ENCODE measurements at regions not wholly inside any gene's neighbourhood (a gene's known extent, or its start where the extent isn't known, plus 50 kb on each side); places are given as distances from the start of the nearest gene placed in this dataset.

DNA sequence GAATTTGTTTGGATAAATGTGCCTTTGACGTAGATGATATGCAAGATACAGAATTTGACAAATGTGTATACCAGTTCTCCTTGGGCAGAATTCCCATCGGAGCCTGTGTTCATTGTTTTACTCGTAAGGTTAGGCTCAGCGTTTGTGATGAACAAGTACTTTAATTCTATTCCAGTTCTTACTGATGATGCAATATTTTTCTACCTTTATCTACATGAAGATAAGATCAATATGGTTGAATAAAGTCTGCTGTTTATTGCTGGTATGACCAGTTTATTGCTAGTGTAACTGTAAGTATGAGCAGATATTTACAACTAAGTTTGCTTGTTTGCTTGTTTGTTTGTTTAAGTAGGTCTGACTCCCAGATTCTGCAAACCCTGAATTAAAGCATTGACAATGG is 145.4 kb upstream of the ADARB2 start:
- Histone ChIP-seq H3K4me3 (no peak overlapping the region), H3K4me1 (no peaks in the 10 kb centered on the region), H3K27ac (no peak overlapping the region), H3K36me3 (no peaks in the 10 kb centered on the region), H3K9me3 (peaks cover 0 to 26% of the 10 kb centered on the region in 2 donors), H3K27me3 (no peaks in the 10 kb centered on the region)
- TF ChIP-seq, protein P1, sequence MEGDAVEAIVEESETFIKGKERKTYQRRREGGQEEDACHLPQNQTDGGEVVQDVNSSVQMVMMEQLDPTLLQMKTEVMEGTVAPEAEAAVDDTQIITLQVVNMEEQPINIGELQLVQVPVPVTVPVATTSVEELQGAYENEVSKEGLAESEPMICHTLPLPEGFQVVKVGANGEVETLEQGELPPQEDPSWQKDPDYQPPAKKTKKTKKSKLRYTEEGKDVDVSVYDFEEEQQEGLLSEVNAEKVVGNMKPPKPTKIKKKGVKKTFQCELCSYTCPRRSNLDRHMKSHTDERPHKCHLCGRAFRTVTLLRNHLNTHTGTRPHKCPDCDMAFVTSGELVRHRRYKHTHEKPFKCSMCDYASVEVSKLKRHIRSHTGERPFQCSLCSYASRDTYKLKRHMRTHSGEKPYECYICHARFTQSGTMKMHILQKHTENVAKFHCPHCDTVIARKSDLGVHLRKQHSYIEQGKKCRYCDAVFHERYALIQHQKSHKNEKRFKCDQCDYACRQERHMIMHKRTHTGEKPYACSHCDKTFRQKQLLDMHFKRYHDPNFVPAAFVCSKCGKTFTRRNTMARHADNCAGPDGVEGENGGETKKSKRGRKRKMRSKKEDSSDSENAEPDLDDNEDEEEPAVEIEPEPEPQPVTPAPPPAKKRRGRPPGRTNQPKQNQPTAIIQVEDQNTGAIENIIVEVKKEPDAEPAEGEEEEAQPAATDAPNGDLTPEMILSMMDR (IDR thresholded peaks at IDR 0.05): no peak
- DNase-seq (no peak), ATAC-seq (no peak)
- intact Hi-C loops (cut with DNase I): no loop called here

DNA sequence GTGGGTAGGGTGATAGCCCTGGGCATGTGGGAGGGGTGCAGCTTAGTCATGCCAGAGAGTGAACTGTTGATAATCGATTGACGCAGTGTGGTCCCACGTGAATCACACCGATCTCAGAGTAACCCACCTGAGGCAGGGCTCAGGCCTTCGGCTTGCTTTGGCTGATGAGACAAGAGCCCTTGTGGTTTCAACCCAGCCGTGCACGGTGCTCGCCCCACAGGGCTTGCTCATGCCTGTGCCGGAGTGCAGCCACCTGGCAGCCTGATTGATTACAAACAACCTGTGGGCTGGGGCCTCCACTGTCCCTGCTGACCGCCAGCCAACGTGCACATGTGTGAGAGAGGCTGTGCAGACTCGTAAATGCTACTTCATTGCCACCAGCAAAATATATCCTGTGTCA is 144.9 kb upstream of the ADARB2 start:
- Histone ChIP-seq H3K27ac (no peak overlapping the region), H3K27me3 (no peaks in the 10 kb centered on the region), H3K9me3 (peaks cover 0 to 24% of the 10 kb centered on the region in 2 donors), H3K4me1 (no peaks in the 10 kb centered on the region), H3K4me3 (no peak overlapping the region), H3K36me3 (no peaks in the 10 kb centered on the region)
- TF ChIP-seq, protein P1 (IDR thresholded peaks at IDR 0.05): no peak
- DNase-seq (no peak), ATAC-seq (no peak)
- intact Hi-C loops (cut with DNase I): no loop called here

DNA sequence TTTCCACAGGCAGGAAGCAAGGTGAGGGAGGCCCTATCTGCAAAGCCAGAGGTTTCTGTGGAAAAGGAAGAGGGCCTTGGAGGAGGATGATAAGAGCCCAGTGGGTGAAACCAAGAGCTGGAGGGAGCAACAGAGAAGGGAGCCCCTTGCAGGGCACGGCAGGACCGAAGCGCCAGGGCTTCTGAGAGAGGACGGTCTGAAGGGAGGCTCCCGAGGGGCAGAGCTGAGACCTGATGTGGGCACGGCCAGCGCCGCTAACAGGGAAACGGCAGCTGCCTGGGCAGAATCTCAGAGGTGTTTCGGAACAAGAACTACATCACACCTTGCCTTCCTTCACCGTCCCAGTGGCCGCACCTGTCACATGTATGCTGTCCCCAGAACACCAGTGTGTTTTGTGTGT is 144.3 kb upstream of the ADARB2 start:
- H3K4me3 ChIP-seq: no peak overlapping the region
- H3K36me3 ChIP-seq: no peaks in the 10 kb centered on the region
- DNase-seq: no peak
- intact Hi-C loops (cut with DNase I): no loop called here
- no peak for ATAC-seq
- TF ChIP-seq, protein P1 (IDR thresholded peaks at IDR 0.05): no peak
- H3K27me3 ChIP-seq: no peaks in the 10 kb centered on the region
- H3K9me3 ChIP-seq: peaks cover 0 to 19% of the 10 kb centered on the region in 2 donors
- H3K4me1 ChIP-seq: no peaks in the 10 kb centered on the region
- no peak overlapping the region for H3K27ac ChIP-seq

DNA sequence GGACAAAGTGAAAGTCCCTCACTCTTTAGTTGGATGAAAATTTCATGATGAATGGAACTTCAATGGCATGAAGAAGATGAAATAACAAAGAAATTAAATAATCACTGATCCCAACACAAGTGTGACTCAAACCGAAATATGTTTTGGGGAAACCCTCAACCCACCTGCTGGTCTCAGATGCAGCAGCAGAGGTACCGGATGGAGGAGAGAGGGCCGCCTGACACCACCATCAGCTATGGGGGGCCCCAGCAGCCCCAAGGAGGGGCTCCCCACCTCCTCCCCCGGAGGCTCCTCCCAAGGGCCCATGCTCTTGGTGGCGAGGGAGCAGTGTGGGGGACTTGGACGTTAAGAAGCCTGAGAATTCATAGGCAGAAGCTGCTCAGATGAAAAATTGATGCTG is 137.2 kb upstream of the ADARB2 start:
- TF ChIP-seq, protein P1 (IDR thresholded peaks at IDR 0.05): no peak
- Histone ChIP-seq H3K36me3 (no peaks in the 10 kb centered on the region), H3K4me3 (no peak overlapping the region), H3K4me1 (no peaks in the 10 kb centered on the region), H3K27me3 (peaks cover 0 to 6% of the 10 kb centered on the region in 2 donors), H3K27ac (no peak overlapping the region), H3K9me3 (peaks cover 0 to 5% of the 10 kb centered on the region in 2 donors)
- intact Hi-C loops (cut with DNase I): no loop called here
- ATAC-seq: no peak
- no peak for DNase-seq

DNA sequence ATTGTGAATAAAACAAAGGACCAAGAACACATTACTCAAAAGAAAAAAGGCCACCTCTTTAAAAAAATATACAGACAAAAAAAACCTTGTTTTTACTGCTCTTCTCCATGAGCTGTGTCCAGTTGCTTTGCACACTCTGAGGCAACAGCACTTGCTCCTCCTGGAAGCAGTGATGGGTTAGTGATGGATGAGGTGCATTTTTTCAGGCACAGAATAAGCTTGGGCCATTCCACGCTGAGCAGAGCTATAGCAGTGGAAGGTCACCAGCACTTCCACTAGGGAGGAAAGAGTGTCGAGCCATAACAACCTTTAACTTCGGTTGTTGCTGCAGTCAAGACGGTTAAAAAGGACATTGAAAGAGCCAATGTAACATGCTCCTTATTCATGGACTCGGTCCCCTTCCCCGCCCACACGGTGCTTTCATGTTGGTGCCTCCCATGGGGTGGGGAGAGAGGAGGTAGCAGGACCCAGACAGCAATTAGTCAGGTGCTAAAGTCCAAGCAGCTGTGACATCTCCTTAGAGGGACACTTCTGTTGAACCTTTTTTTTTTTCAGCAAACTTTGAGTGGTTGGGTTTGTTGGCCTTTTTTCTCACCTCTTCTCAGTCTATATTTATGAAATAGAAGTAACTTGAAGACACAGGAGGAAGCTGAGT is 136.5 kb upstream of the ADARB2 start:
- H3K4me1 ChIP-seq: no peaks in the 10 kb centered on the region
- H3K9me3 ChIP-seq: peaks cover 0 to 5% of the 10 kb centered on the region in 2 donors
- no peak for DNase-seq
- no peak for ATAC-seq
- intact Hi-C loops (cut with DNase I): no loop called here
- TF ChIP-seq, protein P1 (IDR thresholded peaks at IDR 0.05): no peak
- no peak overlapping the region for H3K27ac ChIP-seq
- H3K36me3 ChIP-seq: no peaks in the 10 kb centered on the region
- peaks cover 0 to 6% of the 10 kb centered on the region in 2 donors for H3K27me3 ChIP-seq
- H3K4me3 ChIP-seq: no peak overlapping the region
